SJSA1 (cell line): ENCODE measurements at regions not wholly inside any gene's neighbourhood (a gene's known extent, or its start where the extent isn't known, plus 50 kb on each side); places are given as distances from the start of the nearest gene placed in this dataset.

ENCODE experiments used
- DNase-seq, 2 experiments: peaks; one replicate each; pipeline ENCODE4 v3.0.0-alpha.2; 2015 to 2020; ENCODE audit warnings: low spot score in 2 of 2, low read depth in 1 of 2
- H3K27ac ChIP-seq: fragments of 250-450 bp; sonication (Bioruptor Pico); 2 replicates; pipeline ENCODE4 v1.5.1; 2020; ENCODE audit warnings: mild to moderate bottlenecking, moderate library complexity
- H3K27me3 ChIP-seq: fragments of 250-450 bp; sonication (Bioruptor Pico); replicated peaks from 2 replicates; pipeline ENCODE4 v1.5.1; 2020; ENCODE audit warnings: mild to moderate bottlenecking, moderate library complexity
- H3K36me3 ChIP-seq: fragments of 250-450 bp; sonication (Bioruptor Pico); 2 replicates; pipeline ENCODE4 v1.5.1; 2020; ENCODE audit warnings: mild to moderate bottlenecking
- H3K4me1 ChIP-seq: fragments of 250-450 bp; sonication (Bioruptor Pico); replicated peaks from 2 replicates; pipeline ENCODE4 v1.6.1; 2021; ENCODE audit warnings: mild to moderate bottlenecking
- H3K4me3 ChIP-seq: fragments of 250-450 bp; sonication (Bioruptor Pico); 2 replicates; pipeline ENCODE4 v1.5.1; 2020; ENCODE audit warnings: mild to moderate bottlenecking
- H3K9me3 ChIP-seq: fragments of 250-450 bp; sonication (Bioruptor Pico); replicated peaks from 2 replicates; pipeline ENCODE4 v1.5.1; 2020; ENCODE audit warnings: mild to moderate bottlenecking

DNA sequence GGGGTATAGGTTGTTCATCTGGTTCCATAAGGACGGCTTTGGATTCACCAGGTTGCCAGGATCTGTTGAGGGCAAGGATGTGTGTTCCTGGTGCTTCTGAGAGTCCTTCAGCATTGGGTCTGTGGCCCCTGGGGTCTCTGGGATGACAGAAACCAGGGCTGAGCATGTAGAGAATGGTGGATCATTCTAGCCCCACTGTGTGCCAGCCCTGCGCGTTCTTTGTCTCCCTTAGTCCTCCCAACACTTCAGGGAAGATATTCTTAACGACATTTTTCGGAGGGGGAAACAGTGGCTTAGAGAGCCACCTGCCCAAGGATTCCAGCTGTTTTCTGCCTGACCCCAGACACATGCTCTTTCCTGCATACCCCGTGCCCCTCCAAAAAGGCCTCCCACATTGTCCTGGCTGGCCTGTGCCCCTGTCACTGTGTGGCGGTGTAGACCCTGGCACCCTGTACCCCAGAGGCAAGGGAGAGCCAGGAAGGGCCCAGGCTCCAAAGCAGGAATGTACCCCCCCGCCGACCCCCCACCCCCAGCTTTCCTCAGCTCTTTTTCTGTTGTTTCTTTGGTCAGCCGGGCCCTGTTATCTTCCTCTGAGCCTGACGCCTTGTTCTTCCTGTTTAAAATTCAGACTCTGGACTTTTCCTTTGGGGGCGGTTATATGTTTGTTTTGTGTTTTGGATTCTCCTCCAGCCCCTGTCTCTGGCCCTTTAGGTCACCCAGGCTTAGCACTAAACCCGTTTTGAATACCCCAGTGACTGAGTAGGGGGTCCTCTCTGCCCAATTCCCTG lies 57.8 kb upstream of the SMAD6 start:
- H3K27me3 ChIP-seq = no peaks in the 10 kb centered on the region
- peak overlapping the region; percentile 32; the same call in 1 of the 2 replicates for H3K27ac ChIP-seq
- H3K4me1 ChIP-seq = peaks cover 8% of the 10 kb centered on the region
- DNase-seq = no peak
- no peaks in the 10 kb centered on the region for H3K36me3 ChIP-seq
- H3K9me3 ChIP-seq = no peaks in the 10 kb centered on the region
- no peak overlapping the region for H3K4me3 ChIP-seq

GRCh38 chr15:66644869-66645268 lies 57.2 kb upstream of the SMAD6 start:
- no peaks in the 10 kb centered on the region for H3K36me3 ChIP-seq
- H3K27me3 ChIP-seq = no peaks in the 10 kb centered on the region
- no peaks in the 10 kb centered on the region for H3K9me3 ChIP-seq
- no peak overlapping the region for H3K4me3 ChIP-seq
- peak overlapping the region; percentile 32; the same call in 1 of the 2 replicates for H3K27ac ChIP-seq
- H3K4me1 ChIP-seq = peaks cover 9% of the 10 kb centered on the region
- no peak for DNase-seq

DNA sequence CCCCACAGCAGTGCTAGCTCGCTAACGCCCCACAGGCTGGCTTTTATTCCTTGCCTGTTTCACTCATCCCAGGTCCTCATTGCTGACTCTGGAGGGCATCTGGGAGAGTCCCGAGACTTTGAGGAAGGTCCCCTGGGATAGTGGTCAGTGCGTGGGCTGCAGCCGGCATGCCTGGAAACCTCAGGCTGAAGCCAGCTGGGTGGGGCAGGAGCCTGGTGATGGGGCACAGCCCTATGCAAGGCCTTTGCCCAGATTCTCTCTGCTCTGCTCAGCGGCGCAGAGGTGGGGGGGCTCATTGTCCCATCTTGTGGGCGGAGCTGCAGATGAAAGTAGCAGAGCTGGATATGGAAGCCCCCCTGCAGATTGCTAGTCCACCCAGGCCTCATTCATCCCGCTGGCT lies 55.7 kb upstream of the SMAD6 start:
- Histone ChIP-seq H3K9me3 (no peaks in the 10 kb centered on the region), H3K27me3 (no peaks in the 10 kb centered on the region), H3K36me3 (no peaks in the 10 kb centered on the region), H3K4me3 (no peak overlapping the region), H3K27ac (no peak overlapping the region), H3K4me1 (peaks cover 17% of the 10 kb centered on the region)
- no peak for DNase-seq

DNA sequence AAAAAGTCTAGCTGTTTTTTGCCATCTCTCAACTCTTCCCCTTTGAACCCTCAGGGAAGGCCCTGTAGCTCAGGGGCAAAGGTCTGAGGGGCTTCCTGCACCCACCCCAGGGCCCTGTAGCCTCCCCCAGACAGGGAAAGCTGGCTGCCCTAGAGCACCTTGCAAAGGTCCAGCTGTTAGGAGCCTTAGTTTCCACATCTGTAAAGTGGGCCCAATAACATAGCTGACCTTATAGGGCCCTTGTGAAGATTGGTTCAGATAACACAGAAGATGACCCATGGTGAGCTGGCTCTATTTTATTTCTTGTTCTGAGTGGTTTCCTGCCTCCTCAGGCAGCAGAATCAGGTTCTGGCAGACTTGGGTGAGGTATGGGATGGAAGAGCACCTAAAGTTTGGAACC lies 55.2 kb upstream of the SMAD6 start:
- H3K9me3 ChIP-seq = no peaks in the 10 kb centered on the region
- H3K27ac ChIP-seq = no peak overlapping the region
- no peak for DNase-seq
- no peaks in the 10 kb centered on the region for H3K27me3 ChIP-seq
- H3K36me3 ChIP-seq = no peaks in the 10 kb centered on the region
- H3K4me1 ChIP-seq = peaks cover 17% of the 10 kb centered on the region
- H3K4me3 ChIP-seq = no peak overlapping the region

DNA sequence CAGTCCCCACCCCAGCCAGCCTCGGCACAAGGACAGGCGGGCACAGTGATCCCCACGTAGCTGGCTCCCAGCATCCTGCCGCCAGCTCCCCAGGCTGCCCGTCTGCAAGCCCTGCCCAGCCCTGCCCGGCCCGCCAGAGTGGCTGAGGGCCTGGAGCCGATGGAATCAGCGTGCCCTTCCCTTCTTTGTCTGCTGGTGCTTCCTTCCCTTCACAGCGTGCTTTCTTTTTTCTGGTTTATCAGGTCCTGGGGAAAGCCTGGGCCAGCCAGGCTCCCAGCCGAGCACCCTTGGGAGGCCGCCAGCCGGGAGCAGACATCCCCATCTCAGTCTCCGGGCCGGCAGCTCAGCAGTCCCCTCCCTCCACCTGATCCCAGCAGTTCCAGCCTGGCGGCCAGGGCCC lies 54.7 kb upstream of the SMAD6 start:
- Histone ChIP-seq H3K27me3 (no peaks in the 10 kb centered on the region), H3K36me3 (no peaks in the 10 kb centered on the region), H3K4me1 (peaks cover 17% of the 10 kb centered on the region), H3K4me3 (no peak overlapping the region), H3K9me3 (no peaks in the 10 kb centered on the region), H3K27ac (no peak overlapping the region)
- no peak for DNase-seq

DNA sequence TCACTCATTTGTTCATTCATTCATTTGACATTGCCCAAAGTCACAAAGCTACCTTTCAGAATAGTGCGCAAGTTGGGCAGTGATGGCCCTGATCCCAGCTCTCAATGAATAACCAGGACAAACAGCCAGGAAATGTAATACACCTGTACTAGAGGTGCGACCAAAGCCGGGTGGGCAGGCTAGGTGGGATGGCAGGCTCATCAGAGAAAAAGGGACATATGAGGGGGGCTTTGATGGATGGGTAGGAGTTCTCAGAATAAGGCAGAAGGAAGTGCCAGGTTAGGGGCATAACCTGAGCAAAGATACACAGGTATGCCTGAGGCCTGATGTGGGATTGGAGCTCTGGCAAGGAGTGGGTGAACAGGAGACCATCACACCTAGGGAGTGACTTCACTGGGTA lies 53.4 kb upstream of the SMAD6 start:
- Histone ChIP-seq H3K27me3 (no peaks in the 10 kb centered on the region), H3K27ac (no peak overlapping the region), H3K9me3 (no peaks in the 10 kb centered on the region), H3K4me1 (peaks cover 17% of the 10 kb centered on the region), H3K36me3 (no peaks in the 10 kb centered on the region), H3K4me3 (no peak overlapping the region)
- DNase-seq = no peak

DNA sequence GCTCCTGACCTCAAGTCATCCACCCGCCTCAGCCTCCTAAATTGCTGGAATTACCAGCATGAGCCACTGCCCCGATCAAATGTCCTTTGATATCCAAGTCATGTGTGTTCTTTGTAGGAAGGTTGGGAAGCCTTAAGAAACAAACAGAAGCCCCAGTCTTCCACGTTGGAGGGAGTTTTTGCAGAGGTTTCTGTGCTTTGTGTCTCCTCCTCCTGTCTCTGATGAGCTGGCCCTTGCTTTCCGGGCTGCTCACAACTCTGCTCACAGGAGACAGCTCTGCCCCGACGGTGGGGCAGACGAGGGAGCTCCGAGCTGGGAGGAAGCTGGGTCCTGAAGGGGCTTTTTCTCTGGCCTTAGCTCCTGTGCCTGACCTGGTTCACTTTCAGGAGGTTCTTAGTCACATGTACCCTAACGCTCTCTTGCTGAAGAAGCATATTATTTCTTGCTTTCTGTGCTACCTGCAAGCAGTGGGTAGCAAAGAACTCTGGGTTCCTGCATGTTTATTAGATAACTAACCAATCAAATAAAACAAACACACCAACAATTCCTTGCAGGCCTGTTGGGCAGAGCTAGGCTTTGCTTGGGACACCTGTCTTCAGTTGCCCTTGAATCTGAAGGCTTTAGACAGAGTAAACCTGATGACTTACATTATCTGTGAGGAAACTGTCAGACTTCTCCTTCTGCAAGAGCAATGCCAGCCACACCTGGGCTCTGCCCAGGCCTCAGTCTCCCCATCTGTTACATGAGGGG lies 52.6 kb upstream of the SMAD6 start:
- H3K9me3 ChIP-seq = no peaks in the 10 kb centered on the region
- no peak overlapping the region for H3K27ac ChIP-seq
- no peak overlapping the region for H3K4me3 ChIP-seq
- H3K36me3 ChIP-seq = no peaks in the 10 kb centered on the region
- H3K27me3 ChIP-seq = no peaks in the 10 kb centered on the region
- H3K4me1 ChIP-seq = peaks cover 17% of the 10 kb centered on the region
- DNase-seq = no peak

DNA sequence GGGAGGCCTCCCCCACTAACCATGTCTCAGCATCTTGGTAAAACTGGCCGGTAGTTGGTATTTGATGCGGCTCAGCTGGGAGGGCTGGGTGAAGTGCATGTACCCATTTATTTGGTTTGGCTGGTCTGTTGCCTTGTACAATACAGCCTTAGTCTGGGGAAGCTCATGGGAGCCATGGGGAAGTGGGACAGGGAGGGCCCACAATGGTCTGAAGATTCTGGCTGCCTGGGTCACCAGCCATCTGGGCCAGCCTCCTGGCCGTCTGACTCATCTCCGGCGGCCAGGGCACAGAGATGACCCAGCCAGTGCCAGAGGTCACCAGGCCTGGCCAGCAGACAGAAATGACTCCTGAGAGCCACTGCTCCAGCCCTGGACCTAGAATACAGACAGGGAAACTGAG lies 51.6 kb upstream of the SMAD6 start:
- Histone ChIP-seq H3K27me3 (no peaks in the 10 kb centered on the region), H3K4me3 (no peak overlapping the region), H3K4me1 (peaks cover 9% of the 10 kb centered on the region), H3K9me3 (no peaks in the 10 kb centered on the region), H3K27ac (no peak overlapping the region), H3K36me3 (no peaks in the 10 kb centered on the region)
- no peak for DNase-seq

DNA sequence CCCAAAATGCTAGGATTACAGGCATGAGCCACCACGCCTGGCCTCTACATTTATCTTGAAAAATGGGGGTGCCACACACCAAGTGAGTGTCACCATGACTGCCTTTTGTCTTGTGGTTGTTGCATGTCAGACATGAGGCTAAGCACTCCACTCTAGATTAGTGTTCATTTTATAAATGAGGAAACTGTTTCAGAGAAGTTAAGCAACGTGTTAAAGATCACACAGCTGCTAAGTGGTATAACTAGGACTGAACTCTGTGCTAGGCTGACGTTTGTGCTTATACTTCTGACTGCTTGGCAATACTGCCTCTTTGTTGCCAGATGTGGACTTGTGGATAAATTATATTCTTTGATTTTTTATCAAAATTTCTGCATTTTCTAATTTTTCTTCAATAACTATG lies 50.8 kb upstream of the SMAD6 start:
- H3K27me3 ChIP-seq = no peaks in the 10 kb centered on the region
- no peak overlapping the region for H3K4me3 ChIP-seq
- H3K4me1 ChIP-seq = peaks cover 9% of the 10 kb centered on the region
- DNase-seq = no peak
- no peaks in the 10 kb centered on the region for H3K36me3 ChIP-seq
- no peaks in the 10 kb centered on the region for H3K9me3 ChIP-seq
- H3K27ac ChIP-seq = no peak overlapping the region

DNA sequence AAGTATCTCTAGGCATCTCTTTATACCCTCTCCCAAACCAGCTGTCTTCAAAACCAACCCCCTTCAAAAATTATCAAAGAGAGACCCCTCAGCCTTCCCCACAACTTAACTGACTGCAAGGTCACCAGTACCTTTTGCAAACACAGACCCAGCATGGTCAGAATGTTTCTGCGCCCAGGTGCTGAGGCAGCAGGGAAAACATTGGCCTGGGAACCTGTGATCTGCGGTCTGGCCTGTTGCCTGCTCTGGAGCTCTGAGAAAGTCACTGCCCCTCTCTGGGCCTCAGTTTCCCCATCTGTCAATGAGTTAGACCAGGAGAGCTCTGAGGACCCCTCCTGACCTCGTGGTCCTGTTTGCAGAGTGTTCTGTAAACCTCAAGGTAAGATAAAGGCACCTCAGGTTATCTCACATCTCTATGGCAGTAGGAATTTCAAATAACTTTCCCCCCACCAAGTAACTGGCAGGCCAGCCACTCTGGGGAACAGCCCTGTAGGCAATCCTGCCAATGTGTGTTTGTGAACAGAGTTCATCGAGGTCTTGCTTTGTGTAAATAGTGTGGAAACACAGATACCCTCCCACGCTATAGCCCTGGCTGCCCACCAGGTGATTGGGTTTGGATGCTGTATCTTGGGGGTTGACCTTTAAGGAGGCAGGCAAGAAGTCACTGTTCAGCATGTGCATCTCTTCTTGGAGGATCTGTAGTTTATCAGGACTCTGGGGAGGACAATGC lies 50.0 kb upstream of the SMAD6 start:
- H3K9me3 ChIP-seq = no peaks in the 10 kb centered on the region

More for the DNA sequence above, 50.0 kb upstream of the SMAD6 start:
- no peaks in the 10 kb centered on the region for H3K27me3 ChIP-seq
- peaks cover 14% of the 10 kb centered on the region for H3K4me1 ChIP-seq
- H3K4me3 ChIP-seq = no peak overlapping the region
- DNase-seq = no peak
- no peaks in the 10 kb centered on the region for H3K36me3 ChIP-seq
- H3K27ac ChIP-seq = no peak overlapping the region
